ENCODE measurements at regions not wholly inside any gene's neighbourhood (a gene's known extent, or its start where the extent isn't known, plus 50 kb on each side); places are given as distances from the start of the nearest gene placed in this dataset.

- intact Hi-C loops (cut with DNase I; ENCODE audit: low total_unique reads): no loop called here
- Histone ChIP-seq H3K27me3 (replicated peaks in 1 of 7) (no peaks in the 10 kb centered on the region), H3K4me1 (no peaks in the 10 kb centered on the region), H3K36me3 (no peaks in the 10 kb centered on the region), H3K4me3 (no peak overlapping the region), H3K27ac (no peak overlapping the region), H3K9me3 (no peaks in the 10 kb centered on the region)
- 77 to 87% (median 78%) methylated on average over 3 of the region's 3 CpGs; no CpG with 5 or more reads in 2 of the 5 donors for WGBS, 5 donors
- no peak for DNase-seq
- no peak for TF ChIP-seq POLR2AphosphoS5 (IDR thresholded peaks at IDR 0.05)
- TF ChIP-seq, protein P1, sequence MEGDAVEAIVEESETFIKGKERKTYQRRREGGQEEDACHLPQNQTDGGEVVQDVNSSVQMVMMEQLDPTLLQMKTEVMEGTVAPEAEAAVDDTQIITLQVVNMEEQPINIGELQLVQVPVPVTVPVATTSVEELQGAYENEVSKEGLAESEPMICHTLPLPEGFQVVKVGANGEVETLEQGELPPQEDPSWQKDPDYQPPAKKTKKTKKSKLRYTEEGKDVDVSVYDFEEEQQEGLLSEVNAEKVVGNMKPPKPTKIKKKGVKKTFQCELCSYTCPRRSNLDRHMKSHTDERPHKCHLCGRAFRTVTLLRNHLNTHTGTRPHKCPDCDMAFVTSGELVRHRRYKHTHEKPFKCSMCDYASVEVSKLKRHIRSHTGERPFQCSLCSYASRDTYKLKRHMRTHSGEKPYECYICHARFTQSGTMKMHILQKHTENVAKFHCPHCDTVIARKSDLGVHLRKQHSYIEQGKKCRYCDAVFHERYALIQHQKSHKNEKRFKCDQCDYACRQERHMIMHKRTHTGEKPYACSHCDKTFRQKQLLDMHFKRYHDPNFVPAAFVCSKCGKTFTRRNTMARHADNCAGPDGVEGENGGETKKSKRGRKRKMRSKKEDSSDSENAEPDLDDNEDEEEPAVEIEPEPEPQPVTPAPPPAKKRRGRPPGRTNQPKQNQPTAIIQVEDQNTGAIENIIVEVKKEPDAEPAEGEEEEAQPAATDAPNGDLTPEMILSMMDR (IDR thresholded peaks at IDR 0.05 in 8 of 11, conservative IDR thresholded peaks at IDR 0.05 in 3 of 11): no peak
- TF ChIP-seq POLR2A (IDR thresholded peaks at IDR 0.05): no peak
Measured at GRCh38 chrY:8393246-8393645, 944.0 kb upstream of the TSPY4 start.

- Histone ChIP-seq H3K9me3 (no peaks in the 10 kb centered on the region), H3K4me1 (no peaks in the 10 kb centered on the region), H3K27me3 (replicated peaks in 1 of 7) (no peaks in the 10 kb centered on the region), H3K36me3 (no peaks in the 10 kb centered on the region), H3K4me3 (no peak overlapping the region), H3K27ac (no peak overlapping the region)
- no peak for DNase-seq
- TF ChIP-seq POLR2A (IDR thresholded peaks at IDR 0.05): no peak
- TF ChIP-seq, protein P1 (IDR thresholded peaks at IDR 0.05 in 8 of 11, conservative IDR thresholded peaks at IDR 0.05 in 3 of 11): no peak
- no peak for TF ChIP-seq POLR2AphosphoS5 (IDR thresholded peaks at IDR 0.05)
- 80 to 87% (median 85%) methylated on average over 4 of the region's 4 CpGs; no CpG with 5 or more reads in 2 of the 5 donors for WGBS, 5 donors
- intact Hi-C loops (cut with DNase I; ENCODE audit: low total_unique reads): no loop called here
Measured at GRCh38 chrY:8422906-8423305, 914.4 kb upstream of the TSPY4 start.

- DNase-seq: no peak
- H3K27ac ChIP-seq: no peak overlapping the region
- no peak overlapping the region for H3K4me3 ChIP-seq
- no peaks in the 10 kb centered on the region for H3K9me3 ChIP-seq
- H3K27me3 ChIP-seq (replicated peaks in 1 of 7): no peaks in the 10 kb centered on the region
- intact Hi-C loops (cut with DNase I; ENCODE audit: low total_unique reads): no loop called here
- no peaks in the 10 kb centered on the region for H3K36me3 ChIP-seq
- no peaks in the 10 kb centered on the region for H3K4me1 ChIP-seq
- TF ChIP-seq, protein P1 (IDR thresholded peaks at IDR 0.05 in 8 of 11, conservative IDR thresholded peaks at IDR 0.05 in 3 of 11): no peak
- TF ChIP-seq POLR2A (IDR thresholded peaks at IDR 0.05) (no peak), POLR2AphosphoS5 (IDR thresholded peaks at IDR 0.05) (no peak)
Measured at GRCh38 chrY:8426433-8426832, 910.8 kb upstream of the TSPY4 start.

- intact Hi-C loops (cut with DNase I; ENCODE audit: low total_unique reads): no loop called here
- WGBS, 5 donors: 62 to 77% (median 72%) methylated on average over 3 of the region's 3 CpGs; no CpG with 5 or more reads in 2 of the 5 donors
- no peak for DNase-seq
Measured at GRCh38 chrY:8437510-8437909, 899.8 kb upstream of the TSPY4 start.

More at GRCh38 chrY:8437510-8437909, 899.8 kb upstream of the TSPY4 start:
- H3K9me3 ChIP-seq: no peaks in the 10 kb centered on the region
- H3K27ac ChIP-seq: no peak overlapping the region
- no peaks in the 10 kb centered on the region for H3K27me3 ChIP-seq (replicated peaks in 1 of 7)
- H3K36me3 ChIP-seq: no peaks in the 10 kb centered on the region
- TF ChIP-seq, protein P1 (IDR thresholded peaks at IDR 0.05 in 8 of 11, conservative IDR thresholded peaks at IDR 0.05 in 3 of 11): no peak
- TF ChIP-seq POLR2A (IDR thresholded peaks at IDR 0.05) (no peak), POLR2AphosphoS5 (IDR thresholded peaks at IDR 0.05) (no peak)
- H3K4me3 ChIP-seq: no peak overlapping the region
- no peaks in the 10 kb centered on the region for H3K4me1 ChIP-seq

Data from spleen (tissue), 11 donors.